Prostate gland (tissue), 2 donors: ENCODE measurements at regions not wholly inside any gene's neighbourhood (a gene's known extent, or its start where the extent isn't known, plus 50 kb on each side); places are given as distances from the start of the nearest gene placed in this dataset.

Experiments
- DNase-seq: peaks from one replicate; pipeline ENCODE4 v3.0.0-alpha.2; 2019; ENCODE audit warnings: low spot score
- H3K27ac ChIP-seq, 2 donors: fragments of 200-600 bp; sonication (generic); 2 replicates each; pipeline ENCODE4 v1.5.1; 2017 to 2019
- H3K27me3 ChIP-seq: fragments of 200-600 bp; sonication (generic); replicated peaks from 2 replicates; pipeline ENCODE4 v1.5.1; 2019; ENCODE audit not compliant: insufficient read depth
- H3K36me3 ChIP-seq, 2 donors: fragments of 200-600 bp; sonication (generic); 1 replicate in 1 of 2; 2 replicates in 1 of 2; pipeline versions ENCODE4 v1.5.1 to v1.8.1; 2017 to 2019
- H3K4me1 ChIP-seq: fragments of 200-600 bp; sonication (generic); replicated peaks from 2 replicates; pipeline ENCODE4 v1.5.1; 2019
- H3K4me3 ChIP-seq, 2 donors: fragments of 200-600 bp; sonication (generic); 2 replicates each; pipeline ENCODE4 v1.5.1; 2017 to 2019
- H3K9me3 ChIP-seq: fragments of 200-600 bp; sonication (generic); 2 replicates; pipeline ENCODE4 v1.5.1; 2017
- CTCF ChIP-seq, 4 experiments: fragments of 200-600 bp in 2 of 4; fragments of 450-650 bp in 2 of 4; sonication (generic) in 2 of 4; IDR thresholded peaks; 1 replicate in 3 of 4; 2 replicates in 1 of 4; pipeline ENCODE4 v1.5.1; 2016 to 2019; ENCODE audit warnings: antibody characterized with exemption in 4 of 4, mild to moderate bottlenecking in 2 of 4, moderate library complexity in 2 of 4
- POLR2A ChIP-seq: fragments of 450-650 bp; IDR thresholded peaks from one replicate; pipeline ENCODE4 v1.6.1; 2016; ENCODE audit warnings: antibody characterized with exemption, mild to moderate bottlenecking
- POLR2AphosphoS5 ChIP-seq: sonication (generic); formaldehyde crosslinking; IDR thresholded peaks from one replicate; pipeline ENCODE4 v1.6.1; 2017; ENCODE audit warnings: antibody characterized with exemption
- WGBS: methylation state at CpG from one replicate; pipeline ENCODE4 v1.1.5; 2018; 5-methylcytosine and 5-hydroxymethylcytosine counted together
- intact Hi-C: fragments of 100-400 bp; cut with DNase I; formaldehyde crosslinking; loops from one replicate; pipeline ENCODE4 v1.14.2; 2022

GRCh38 chr10:22816298-22816653, 101.9 kb upstream of the PIP4K2A start:
- H3K4me3 ChIP-seq: no peak overlapping the region
- H3K27me3 ChIP-seq: no peaks in the 10 kb centered on the region
- no peaks in the 10 kb centered on the region for H3K4me1 ChIP-seq
- WGBS: 81% methylated on average over 4 of the region's 4 CpGs
- no peak for TF ChIP-seq POLR2AphosphoS5
- no peak for TF ChIP-seq CTCF (IDR thresholded peaks at IDR 0.05)
- TF ChIP-seq POLR2A: no peak
- H3K36me3 ChIP-seq: no peaks in the 10 kb centered on the region
- H3K27ac ChIP-seq: no peak overlapping the region
- no peaks in the 10 kb centered on the region for H3K9me3 ChIP-seq
- intact Hi-C loops: no loop called here
- DNase-seq: no peak

- H3K27me3 ChIP-seq: no peaks in the 10 kb centered on the region
- H3K4me3 ChIP-seq: no peak overlapping the region
- H3K27ac ChIP-seq: no peak overlapping the region
- no peaks in the 10 kb centered on the region for H3K36me3 ChIP-seq
- no peak for TF ChIP-seq POLR2AphosphoS5
- TF ChIP-seq CTCF (IDR thresholded peaks at IDR 0.05): no peak
- TF ChIP-seq POLR2A: no peak
- intact Hi-C loops: no loop called here
- 73% methylated on average over 7 of the region's 7 CpGs for WGBS
- no peak for DNase-seq
- H3K9me3 ChIP-seq: no peaks in the 10 kb centered on the region
- H3K4me1 ChIP-seq: no peaks in the 10 kb centered on the region
Observed at GRCh38 chr10:22810643-22811465, 96.5 kb upstream of the PIP4K2A start.

- H3K27me3 ChIP-seq: no peaks in the 10 kb centered on the region
- H3K27ac ChIP-seq: no peak overlapping the region
- DNase-seq: no peak
- H3K4me3 ChIP-seq: no peak overlapping the region
- TF ChIP-seq CTCF (IDR thresholded peaks at IDR 0.05) (no peak), POLR2A (no peak), POLR2AphosphoS5 (no peak)
- H3K36me3 ChIP-seq: no peaks in the 10 kb centered on the region
- H3K4me1 ChIP-seq: no peaks in the 10 kb centered on the region
- no peaks in the 10 kb centered on the region for H3K9me3 ChIP-seq
- intact Hi-C loops: no loop called here
- WGBS: 83% methylated on average over 4 of the region's 4 CpGs
Observed at GRCh38 chr10:22807238-22807637, 92.9 kb upstream of the PIP4K2A start.

- no peak for DNase-seq
- H3K27me3 ChIP-seq: no peaks in the 10 kb centered on the region
- no peaks in the 10 kb centered on the region for H3K9me3 ChIP-seq
- no peak overlapping the region for H3K27ac ChIP-seq
- no peaks in the 10 kb centered on the region for H3K4me1 ChIP-seq
- intact Hi-C loops: no loop called here
- TF ChIP-seq POLR2AphosphoS5 (no peak), POLR2A (no peak), CTCF (IDR thresholded peaks at IDR 0.05) (no peak)
- no peaks in the 10 kb centered on the region for H3K36me3 ChIP-seq
- WGBS: 35% methylated on average over 4 of the region's 4 CpGs
- no peak overlapping the region for H3K4me3 ChIP-seq
Observed at GRCh38 chr10:22805304-22805703, 90.9 kb upstream of the PIP4K2A start.

- Histone ChIP-seq H3K27me3 (no peaks in the 10 kb centered on the region), H3K9me3 (no peaks in the 10 kb centered on the region), H3K4me3 (no peak overlapping the region), H3K27ac (no peak overlapping the region), H3K36me3 (no peaks in the 10 kb centered on the region), H3K4me1 (no peaks in the 10 kb centered on the region)
- intact Hi-C loops: no loop called here
- DNase-seq: no peak
- no peak for TF ChIP-seq POLR2A
- no peak for TF ChIP-seq POLR2AphosphoS5
- no peak for TF ChIP-seq CTCF (IDR thresholded peaks at IDR 0.05)
- 85% methylated on average over 2 of the region's 2 CpGs for WGBS
Observed at GRCh38 chr10:22803261-22803885, 89.0 kb upstream of the PIP4K2A start.
